HG03565 (cell line): ENCODE measurements at regions not wholly inside any gene's neighbourhood (a gene's known extent, or its start where the extent isn't known, plus 50 kb on each side); places are given as distances from the start of the nearest gene placed in this dataset.
"Not testable (repeated sequence)": the region's sequence is repeated elsewhere in the genome, so short reads cannot be mapped to it uniquely, and the experiment has no call there.

ENCODE experiments used
- ATAC-seq: cut with Tn5 transposase; IDR thresholded peaks from one replicate; pipeline ENCODE4 v1.9.1; 2021; ENCODE audit warnings: mild to moderate bottlenecking, moderate library complexity; ENCODE audit not compliant: unreplicated experiment

DNA sequence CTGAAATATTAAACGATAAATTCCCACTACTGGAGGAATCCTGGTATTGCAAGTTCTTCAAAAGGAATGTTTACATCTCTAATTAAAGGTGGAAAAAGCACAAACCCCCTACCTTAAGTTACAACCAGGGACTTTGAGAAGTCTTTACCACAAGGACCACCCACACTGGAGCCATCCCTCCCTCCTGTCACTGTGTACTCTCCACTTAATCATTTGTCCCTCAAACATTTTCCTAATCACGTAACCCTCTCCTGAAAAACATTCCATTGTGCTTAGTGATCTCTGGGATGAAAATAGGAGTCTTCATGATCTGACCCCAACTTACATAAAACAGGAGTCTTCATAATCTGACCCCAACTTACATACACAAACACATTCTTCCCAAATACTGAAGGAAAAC is 85.7 kb downstream of the SUCLG1 start:
- no peak for ATAC-seq

DNA sequence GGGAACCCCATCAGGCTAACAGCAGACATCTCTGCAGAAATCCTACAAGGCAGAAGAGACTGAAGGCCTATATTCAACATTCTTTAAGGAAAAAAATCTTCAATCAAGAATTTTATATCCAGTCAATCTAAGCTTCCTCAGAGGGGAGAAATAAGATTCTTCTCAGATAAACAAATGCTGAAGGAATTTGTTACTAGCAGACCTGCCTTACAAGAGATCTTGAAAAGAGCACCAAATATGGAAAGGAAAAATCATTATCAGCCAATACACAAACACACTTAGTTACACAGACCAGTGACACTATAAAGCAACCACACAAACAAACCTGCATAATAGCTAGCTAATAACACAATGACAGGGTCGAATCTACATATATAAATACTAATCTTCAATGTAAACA is 96.5 kb downstream of the SUCLG1 start:
- no peak for ATAC-seq

- no peak for ATAC-seq
Measured at GRCh38 chr2:84338069-84338468, 121.0 kb downstream of the SUCLG1 start.

DNA sequence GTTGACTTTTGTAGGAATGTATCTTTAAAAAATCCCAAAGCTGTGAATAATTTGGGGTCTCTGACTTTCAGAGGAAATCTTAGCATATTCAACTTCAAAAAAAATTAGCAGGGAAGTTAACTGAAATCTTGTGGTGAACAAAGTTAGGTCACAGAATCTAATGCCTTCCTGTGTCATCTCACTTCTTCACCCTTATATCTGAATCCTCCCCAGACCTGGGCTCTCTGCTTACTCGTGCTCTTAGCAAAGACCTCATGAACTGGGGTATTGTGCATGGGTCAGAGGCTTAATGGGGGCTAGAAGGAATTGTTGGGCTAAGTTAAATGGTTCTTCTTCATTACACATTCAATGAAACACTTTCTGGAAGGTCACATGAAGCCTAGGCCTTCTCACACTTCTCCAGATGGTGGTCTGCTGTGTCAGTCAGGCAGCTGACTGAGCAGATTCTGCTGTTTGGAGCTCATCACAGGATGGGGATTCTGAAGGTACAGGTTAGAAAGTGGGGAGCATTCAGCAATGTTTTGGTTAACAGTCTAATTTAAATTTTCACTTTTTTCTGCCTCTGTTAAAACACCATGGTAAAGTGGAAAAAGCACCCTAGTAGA is 131.3 kb downstream of the SUCLG1 start:
- no peak for ATAC-seq

DNA sequence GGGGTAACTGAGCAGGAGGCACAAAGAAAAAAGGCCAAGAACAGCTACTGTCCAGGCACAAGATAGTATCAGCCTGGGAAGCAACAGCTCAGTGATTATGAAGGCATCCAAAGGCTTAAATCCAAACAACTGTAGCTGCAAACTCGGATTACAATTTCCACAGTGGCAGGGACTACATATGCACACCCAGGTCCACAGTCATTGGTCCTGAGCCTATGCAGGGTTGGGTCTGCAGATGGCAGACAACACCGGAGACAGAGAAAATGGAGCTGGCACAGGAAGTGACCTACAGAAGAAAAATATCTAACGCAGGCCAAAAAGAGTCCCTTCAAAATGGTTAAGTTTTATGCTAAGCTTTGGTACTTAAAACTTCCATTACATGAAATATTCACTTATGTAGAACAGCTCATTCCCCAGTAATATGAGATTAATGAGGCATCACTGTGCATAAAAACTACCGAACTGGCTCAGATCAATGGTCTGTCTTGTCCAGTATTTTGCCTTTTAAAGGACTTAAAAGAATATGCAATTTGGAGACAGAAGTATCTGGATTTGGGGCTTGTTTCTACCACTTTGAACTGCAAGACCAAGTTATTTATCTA is 132.1 kb downstream of the SUCLG1 start:
- ATAC-seq, result no peak

- ATAC-seq, result no peak
Measured at GRCh38 chr2:84323890-84324289, 135.2 kb downstream of the SUCLG1 start.

DNA sequence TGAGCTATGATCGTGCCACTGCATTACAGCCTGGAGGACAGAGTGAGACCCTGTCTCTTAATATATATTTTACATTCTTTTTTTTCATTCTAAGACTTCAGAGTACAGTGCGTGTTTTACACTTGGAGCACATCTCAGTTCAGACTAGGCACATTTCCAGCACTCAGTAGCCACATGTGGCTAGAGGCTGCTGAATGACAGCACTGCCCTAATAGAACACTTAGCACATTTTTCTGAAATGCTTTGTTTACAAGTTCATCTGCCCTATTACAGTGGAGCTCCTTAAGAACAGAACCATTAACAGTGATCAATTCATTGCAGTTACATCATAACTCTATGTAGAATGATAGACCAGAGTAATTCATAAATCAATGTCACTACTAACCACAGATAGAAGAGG is 138.1 kb downstream of the SUCLG1 start:
- ATAC-seq, result no peak

DNA sequence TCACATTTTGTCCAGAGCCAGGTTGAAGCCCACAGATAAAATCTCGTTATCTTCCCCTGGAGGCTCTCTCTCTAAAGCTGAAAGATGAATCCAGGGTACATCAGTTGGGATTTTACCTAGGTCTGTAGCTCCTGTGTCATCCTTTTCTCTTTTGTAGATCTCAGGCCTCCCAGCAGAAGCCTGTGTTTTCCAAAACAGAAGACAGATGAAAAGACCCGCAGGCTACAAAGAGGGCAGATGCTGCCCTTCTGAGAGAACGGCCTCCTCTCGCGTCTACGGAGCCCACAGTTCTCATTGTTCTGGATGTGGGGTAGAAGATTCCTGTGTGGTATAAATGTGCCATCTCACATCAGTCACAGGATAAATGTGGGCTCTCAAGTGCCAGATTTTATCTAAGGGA is 139.5 kb downstream of the SUCLG1 start:
- ATAC-seq, result no peak

DNA sequence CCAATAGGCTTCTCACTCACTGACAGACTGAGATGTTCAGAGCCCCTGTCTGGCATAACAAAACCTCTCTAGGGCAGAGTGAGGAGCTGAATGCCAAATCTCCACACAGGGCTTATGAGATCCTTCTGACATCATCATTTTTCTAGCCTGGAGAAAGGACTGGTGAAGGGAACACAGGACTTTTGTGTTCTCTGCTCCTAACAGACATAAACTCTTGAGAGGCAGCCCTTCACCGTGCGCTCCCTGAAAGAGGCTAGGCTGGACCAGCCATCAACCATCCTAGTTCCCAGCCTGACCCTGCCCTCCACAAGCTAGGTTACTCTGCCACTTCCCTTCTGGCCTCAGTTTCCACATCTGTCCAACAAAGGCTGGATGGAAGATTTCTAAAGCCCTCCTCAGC is 141.9 kb downstream of the SUCLG1 start:
- no peak for ATAC-seq

DNA sequence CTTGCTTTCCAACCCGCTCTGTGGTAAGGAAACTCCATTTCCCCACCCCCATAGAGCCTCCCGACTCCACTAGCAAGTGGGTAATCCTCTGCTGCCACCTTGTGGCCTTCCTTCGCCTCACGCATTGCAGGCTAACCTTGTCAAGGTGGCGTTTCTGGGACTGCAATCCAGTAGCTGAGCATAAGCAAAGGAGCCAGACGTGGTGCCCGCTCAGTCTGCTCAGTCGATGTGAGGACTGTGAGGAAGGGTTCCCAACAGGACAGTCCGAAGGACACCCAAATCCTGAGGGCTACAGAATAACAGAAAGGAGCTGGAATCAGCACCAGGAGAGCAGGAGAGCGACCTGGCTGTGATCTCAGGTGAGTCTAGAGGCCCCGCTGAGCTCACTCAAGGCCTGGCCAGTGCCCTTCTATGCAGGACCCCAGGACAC is 144.2 kb downstream of the SUCLG1 start:
- ATAC-seq, result peak; percentile 99

DNA sequence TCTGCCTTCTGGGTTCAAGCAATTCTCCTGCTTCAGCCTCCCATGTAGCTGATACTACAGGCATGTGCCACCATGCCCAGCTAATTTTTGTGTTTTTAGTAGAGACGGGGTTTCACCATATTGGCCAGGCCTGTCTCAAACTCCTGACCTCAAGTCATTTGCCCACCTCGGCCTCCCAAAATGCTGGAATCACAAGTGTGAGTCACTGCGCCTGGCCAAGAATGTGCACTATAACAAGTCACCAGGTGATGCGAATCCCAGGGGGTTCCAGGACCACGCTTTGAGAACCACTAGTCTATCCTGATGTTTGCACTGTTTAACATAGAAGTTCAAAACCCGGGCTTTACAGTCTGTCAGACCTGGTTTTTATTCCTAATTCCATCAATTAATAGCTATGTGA is 144.8 kb downstream of the SUCLG1 start:
- ATAC-seq, result no peak

DNA sequence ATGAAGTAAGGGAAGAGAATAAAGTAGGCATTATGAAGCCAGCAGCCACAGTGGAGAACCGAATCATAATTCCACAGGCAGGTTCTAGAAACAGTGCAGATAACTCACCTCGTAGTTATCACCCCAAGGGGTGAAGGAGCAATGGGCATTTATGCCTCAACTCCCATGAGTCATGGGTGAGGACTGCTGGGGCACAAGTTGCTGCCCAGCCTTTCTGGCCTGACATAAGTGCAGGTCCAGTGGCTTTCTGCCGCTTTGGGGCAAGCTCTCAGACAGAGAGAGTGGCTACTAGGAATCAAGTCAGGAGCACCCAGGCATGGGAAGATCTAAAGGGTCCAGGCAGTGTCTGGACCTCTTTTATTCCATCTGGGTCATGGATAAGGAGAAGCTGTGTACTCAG is 149.8 kb downstream of the SUCLG1 start:
- ATAC-seq, result no peak

DNA sequence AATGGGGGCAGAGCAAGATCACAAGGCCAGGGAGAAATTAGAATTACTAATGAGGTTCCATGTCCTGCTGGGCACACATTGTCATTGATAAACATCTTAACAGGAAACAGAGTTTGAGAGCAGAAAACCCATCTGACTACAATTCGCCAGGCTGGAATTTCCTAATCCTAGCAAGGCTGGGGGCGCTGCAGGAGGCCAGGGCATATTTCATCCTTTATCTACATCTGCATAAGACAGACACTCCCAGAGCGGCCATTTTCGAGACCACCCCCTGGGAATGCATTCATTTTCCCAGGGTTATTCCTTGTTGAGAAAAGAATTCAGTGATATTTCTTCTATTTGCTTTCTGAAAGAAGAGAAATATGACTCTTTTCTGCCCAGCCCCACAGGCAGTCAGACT is 152.7 kb downstream of the SUCLG1 start:
- no peak for ATAC-seq

DNA sequence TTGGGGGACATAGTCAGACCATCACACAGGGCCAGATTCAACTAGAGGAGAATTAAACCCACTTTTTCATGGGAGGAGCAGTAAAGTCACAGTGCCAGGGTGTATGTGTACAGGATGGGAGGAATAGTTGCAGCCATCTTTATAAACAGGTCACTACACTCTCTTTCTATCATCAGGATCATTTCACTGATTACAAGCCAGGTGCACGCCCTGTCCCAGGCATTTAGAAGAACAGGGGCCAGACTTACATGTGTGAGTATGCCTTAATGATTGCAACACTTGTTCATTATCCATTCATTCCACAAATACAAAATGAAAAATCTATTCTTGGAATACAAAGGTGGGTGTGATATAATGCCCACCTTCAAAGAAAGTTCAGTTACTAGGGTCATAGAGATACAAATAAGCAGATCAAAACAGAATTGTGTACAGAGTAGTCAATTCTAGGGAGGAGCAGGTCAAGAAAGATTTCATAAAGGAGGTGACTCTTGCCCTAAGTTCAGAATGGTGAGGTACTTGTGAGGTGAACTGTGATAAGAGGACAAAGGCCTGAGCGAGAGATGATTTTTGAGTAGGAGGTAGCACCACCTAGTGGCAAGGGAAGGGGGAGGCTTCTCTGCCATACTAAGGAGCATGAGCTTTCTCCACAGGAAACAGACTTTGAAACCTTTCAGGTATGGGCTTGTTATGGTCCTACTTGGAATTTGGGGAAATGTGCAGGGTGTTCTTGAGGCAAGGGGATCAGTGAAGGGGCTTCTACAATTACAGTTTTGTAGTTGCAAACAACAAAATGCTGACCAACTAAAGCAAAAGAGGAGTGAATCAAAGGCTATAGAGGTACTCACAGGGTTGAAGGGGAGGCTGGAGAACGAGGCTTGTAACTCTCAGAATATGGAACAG is 156.3 kb downstream of the SUCLG1 start:
- ATAC-seq, result peak; percentile 98

DNA sequence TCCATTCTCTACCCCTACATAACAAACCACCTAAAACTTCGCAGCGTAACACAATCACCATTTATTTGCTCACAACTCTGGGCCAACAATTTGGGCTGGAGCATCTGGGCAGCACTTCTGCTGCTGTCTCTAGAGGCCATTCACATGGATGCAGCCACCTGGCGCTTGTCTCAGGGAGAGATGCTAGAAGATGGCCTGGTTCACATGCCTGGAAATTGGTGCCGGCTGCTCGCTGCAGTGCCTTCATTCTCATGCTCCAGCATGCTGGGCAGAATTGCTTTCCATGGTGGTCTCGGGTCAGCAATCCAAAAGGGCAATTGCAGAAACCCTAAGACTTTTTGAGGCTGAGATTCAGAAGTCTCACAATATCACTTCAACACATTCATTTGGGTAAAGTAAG is 157.4 kb downstream of the SUCLG1 start:
- no peak for ATAC-seq

DNA sequence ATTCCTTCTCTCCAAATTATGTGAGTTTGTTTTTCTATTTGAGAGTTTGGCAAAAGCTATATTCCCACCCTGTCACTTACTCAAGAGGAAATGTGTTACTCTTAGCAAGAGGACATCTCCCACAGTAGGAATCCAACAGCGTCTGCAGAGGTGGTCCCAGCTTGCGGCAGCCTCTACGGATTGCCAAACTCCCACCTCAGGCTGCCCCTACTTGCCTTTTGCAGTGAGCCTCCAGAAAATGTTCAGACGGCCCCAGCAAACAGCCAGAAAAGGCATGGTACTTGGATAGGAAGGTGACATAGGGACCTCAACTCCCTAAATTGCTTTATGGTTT is 158.4 kb downstream of the SUCLG1 start:
- no peak for ATAC-seq

DNA sequence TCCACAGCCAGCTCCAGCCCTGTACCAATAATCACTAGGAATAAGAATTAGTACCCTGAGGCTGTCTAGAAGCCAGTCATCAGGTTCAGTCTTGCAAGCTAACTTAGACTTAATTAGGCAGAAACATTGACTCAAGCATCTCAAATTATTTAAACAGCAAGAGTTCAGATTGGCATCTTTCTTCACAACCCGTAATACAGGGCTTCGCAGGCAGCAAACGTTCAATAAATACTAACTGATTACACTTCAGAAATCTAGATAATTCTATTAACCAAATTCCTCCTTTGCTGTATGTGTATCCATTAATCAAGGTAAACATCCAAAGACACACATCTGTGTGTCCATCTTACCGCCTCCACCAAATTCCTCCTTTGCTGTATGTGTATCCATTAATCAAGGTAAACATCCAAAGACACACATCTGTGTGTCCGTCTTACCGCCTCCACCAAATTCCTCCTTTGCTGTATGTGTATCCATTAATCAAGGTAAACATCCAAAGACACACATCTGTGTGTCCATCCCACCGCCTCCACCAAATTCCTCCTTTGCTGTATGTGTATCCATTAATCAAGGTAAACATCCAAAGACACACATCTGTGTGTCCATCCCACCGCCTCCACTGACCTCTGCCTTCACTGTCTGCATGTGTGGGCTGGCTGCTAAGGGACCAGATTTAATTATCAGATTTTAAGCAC is 158.9 kb downstream of the SUCLG1 start:
- not testable (repeated sequence) for ATAC-seq

- ATAC-seq, result no peak
Measured at GRCh38 chr2:84299211-84299775, 159.8 kb downstream of the SUCLG1 start.

GRCh38 chr2:84297155-84297554 is 161.9 kb downstream of the SUCLG1 start:
- ATAC-seq, result no peak

- no peak for ATAC-seq
Measured at GRCh38 chr2:84293791-84294380, 165.2 kb downstream of the SUCLG1 start.

- no peak for ATAC-seq
Measured at GRCh38 chr2:84292545-84292944, 166.5 kb downstream of the SUCLG1 start.
